NCI-H460 (cell line): ENCODE measurements at regions not wholly inside any gene's neighbourhood (a gene's known extent, or its start where the extent isn't known, plus 50 kb on each side); places are given as distances from the start of the nearest gene placed in this dataset.

Experiments used
- DNase-seq: peaks from one replicate; pipeline ENCODE4 v3.0.0-alpha.2; 2016; ENCODE audit warnings: low read depth; ENCODE audit errors: extremely low read depth

- no peak for DNase-seq
Measured at GRCh38 chr2:71851094-71851750, 296.4 kb downstream of the CYP26B1 start.

DNA sequence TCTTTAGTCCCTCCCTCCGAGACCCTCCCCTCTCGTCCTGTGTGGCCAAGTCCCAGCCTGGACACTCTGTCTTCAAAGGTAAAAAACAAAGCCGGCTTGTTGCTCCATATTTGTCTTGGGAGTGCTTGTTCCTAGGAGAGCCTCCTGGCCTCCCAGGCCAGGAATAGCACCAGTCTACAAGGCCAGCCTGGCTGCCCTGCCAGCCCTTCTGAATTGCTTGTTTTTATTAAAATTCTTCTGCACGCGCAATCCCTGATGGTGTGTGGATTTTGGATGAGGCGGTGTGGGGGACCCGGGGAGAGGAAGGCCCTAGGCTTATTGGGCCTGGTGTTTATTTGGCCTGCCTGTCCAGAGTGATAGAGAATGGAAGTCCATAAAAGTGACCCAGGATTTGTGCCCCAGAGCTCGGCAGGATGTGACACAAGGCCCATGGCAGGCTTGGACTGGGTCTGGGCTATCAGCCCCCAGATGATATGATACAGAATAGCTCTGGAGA is 297.3 kb downstream of the CYP26B1 start:
- no peak for DNase-seq

DNA sequence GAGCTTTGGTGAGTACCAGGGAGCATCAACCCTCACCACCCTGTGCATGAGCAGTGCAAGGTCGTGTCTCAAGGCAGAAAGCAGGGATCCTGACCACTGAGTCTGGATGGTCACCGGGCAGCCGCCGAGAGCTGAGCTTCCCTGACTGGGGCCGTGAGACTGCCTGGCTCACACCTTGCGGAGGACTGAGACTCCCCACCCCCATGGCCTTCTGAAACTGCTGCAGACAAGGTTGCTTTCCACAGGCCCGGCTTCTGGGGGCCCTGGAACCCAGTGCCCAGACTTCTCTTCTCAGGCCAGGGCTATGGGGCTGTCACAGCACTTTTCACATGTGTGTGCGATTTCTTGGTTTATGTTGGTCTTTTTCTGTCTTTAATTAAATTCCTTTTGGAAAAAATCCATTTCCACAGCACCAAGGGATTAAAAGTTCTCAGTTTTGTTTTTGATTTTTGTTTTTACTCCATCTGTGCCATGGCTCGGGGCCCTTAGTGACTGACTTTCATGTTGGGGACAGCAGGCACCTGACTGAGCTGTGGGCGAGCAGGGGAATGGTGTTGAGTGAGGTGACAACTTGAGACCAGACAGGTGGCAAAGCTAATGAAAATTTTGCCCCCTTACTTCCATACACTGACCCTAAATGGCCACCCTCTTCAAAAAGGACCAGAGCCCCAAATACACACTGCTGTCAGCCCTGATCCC is 297.9 kb downstream of the CYP26B1 start:
- DNase-seq, result no peak

GRCh38 chr2:71849111-71849510 is 298.6 kb downstream of the CYP26B1 start:
- DNase-seq, result no peak

DNA sequence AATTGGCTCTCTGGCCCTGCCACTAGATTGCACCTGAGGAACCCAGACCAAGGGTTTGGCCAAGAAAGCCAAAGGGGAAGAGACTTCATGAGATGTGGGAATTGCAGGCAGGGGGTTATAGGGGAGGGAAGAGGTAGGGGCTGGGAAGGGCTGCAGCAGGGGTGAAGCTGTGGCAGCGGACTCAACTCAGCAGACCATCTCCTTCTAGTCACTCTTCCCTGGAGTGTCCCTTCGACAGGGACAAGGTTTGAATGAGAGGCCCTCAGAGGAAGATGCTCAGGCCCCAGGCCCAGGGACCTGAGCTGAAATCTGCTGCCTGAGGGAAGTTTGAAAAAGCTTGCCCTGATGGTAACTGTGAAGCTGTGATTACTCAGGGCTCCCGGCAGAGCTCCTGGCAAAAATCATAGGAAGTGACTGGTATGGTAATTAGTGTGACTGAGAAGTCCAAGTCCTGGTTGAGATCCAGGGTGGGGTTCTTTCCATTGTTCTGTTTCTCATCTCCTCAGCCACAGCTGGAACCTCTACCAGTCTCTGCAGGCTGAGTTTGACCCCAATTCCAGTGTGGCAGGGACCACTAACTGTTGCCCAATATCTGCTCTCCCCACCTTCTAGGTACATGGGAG is 300.9 kb downstream of the CYP26B1 start:
- no peak for DNase-seq

- DNase-seq, result no peak
Measured at GRCh38 chr2:71846072-71846471, 301.6 kb downstream of the CYP26B1 start.

- DNase-seq, result no peak
Measured at GRCh38 chr2:71844967-71845366, 302.7 kb downstream of the CYP26B1 start.

DNA sequence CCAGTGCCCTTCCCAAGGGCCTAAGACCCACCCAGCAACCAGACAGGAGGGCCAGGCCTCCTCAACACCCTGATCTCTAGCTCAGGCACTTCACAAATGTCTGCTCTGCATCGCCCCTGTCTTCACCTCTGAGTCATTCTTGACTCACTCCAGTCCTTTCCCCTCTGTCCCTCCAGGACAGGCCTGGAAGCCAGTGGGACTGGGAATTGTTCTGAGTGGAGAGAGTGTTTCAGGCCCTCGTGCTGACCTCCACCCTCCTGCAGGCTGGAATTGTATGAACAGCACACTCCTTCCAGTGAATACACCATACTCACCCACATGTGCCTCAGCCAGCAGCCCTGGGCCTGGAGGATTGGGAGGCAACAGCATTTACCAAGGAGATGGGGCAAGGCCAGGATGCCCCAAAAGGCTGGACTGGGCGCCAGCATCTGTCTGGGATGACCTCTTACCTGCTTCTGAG is 304.2 kb downstream of the CYP26B1 start:
- no peak for DNase-seq

DNA sequence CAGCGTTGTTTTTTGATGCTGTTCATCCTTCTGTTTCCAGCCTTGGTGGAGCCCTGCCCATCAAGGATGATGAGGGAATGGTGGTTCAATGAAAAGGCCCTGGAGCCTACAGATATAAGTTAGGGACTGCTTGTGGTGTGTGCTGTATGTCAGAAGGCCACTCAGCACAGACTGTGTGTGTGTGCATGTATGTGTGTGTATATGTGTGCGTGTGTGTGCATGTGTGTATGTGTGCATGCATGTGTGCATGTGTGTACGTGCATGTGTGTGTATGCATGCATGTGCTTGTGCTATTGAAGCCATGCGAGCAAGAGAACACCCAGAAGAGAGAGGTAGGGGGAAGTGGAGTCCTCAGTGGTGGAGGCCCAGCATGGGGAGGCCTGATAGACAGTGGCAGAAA is 304.9 kb downstream of the CYP26B1 start:
- no peak for DNase-seq

DNA sequence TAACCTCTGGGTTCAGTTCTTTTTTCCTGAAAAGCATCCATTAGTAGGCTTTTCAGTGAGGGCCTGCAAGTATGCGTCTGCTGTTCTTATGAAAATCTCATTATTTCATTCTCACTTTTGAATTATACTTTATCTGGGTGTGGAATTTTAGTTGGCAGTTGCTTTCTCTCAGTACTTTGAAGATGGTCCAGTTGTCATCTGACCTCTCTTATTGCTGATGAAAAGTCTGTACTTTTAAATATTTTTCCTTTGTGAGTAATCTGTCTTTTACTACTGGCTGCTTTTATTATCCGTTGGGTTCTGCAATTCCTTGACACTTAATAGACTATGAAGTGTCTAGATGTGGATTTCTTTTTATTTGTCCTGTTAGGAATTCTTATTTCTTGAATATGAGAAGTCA is 307.8 kb downstream of the CYP26B1 start:
- DNase-seq, result no peak

- DNase-seq, result no peak
Measured at GRCh38 chr2:71834796-71835195, 312.9 kb downstream of the CYP26B1 start.

GRCh38 chr2:71833855-71834560 is 313.7 kb downstream of the CYP26B1 start:
- no peak for DNase-seq

DNA sequence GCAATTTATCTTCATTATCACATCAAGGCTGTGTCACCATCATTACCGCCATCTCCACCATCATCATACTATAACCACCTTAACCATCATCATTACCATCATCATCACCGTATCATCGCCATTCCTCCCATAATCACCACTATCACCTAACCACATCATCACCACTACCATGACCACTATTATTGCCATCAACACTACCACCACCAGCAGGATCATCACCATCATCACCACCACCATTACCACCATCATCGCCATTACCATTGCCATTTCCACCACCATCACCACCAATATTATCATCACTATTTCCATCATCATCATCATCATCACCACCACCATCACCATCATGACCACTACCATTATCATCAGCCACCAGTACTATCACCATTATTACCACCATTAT is 314.4 kb downstream of the CYP26B1 start:
- no peak for DNase-seq

- no peak for DNase-seq
Measured at GRCh38 chr2:71832844-71833243, 314.8 kb downstream of the CYP26B1 start.

DNA sequence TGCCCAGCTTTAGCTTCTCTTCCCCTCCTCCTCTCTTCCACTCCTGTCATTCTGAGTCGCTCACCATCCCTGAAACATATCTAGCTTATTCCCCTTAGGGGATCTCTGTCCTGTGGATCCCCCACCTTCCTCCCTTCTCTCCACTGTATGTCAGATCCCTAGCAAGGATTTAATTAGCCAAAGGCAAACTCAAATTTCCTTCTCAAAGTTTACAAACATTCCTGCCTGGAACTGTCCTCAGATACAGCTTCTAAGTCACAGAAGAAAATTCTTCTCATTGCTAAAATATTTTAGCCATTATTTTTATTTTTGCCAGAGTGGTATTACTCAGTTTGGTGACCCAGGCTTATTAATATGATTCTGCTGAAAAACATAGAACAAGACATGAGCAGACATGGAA is 315.3 kb downstream of the CYP26B1 start:
- no peak for DNase-seq

GRCh38 chr2:71831193-71831577 is 316.5 kb downstream of the CYP26B1 start:
- no peak for DNase-seq

DNA sequence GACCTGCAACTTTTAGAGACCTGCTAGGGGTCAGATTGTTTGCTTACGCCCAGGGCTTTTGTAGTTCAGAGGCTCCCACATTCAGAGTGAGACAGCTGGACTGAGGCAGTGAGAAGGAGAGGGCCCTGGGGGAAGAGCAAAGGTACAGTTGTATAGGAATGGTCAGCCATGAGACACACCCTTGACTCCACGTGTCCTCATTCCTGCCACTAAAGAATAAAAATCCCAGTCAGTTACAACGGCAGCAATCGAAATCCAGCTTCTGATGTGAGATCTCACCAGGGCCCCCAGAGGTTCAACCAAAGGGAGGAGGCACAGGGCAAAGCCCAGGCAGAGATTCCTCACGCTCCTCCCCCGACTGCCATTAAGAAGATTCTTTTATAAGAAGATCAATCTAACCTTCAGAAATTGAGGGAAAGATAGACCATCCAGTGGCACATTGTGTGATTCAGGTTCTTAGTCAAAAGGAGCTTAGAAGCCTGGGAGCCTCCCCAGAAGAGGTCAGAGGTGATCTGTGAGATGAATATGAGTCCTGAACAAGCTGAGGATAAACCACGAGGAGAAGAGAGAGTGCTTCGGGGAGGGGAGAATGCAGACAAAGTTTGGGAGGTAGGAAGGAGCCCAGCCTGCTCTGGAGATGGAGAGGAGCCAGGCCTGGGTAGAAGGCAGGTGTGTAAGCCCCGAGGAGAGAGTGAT is 317.0 kb downstream of the CYP26B1 start:
- no peak for DNase-seq

DNA sequence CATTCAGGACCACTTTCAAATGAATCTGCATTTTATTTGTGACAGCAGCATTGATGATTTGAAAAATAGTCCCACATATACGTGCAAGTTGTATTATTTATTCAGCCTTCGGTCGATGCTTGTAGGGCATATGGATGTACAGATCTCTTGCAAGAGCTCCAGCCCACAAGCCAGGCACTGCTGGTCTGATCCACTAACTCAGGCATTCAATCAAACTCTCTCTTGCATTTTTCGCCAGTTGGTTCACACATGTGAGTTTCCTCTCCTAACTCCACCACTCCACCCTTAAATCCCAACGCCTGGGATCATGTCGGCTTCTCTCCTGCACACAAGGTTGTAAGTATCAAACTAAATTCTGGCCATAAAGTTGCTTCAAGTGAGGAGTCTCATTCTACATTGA is 318.7 kb downstream of the CYP26B1 start:
- DNase-seq, result no peak

- DNase-seq, result no peak
Measured at GRCh38 chr2:71827973-71828372, 319.7 kb downstream of the CYP26B1 start.

DNA sequence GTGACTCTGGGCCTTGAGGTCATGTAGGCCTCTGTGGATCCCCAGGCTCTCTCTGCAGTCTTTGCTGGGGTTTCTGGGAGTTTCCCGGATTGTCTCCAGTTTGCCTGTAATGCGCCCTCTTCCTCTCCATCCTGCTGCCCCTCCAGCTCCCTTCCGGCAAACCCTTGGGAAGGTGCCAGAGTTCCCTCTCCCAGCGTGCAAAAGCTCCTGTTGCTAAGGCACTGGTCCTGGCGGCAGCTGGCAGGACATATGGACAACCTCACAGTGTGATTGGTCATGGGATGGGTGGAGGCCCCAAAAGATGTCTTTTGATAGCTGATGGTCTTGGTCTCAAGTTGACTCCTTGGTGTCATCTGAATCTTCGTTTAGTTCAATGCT is 320.1 kb downstream of the CYP26B1 start:
- no peak for DNase-seq
